M059J (cell line): ENCODE measurements at regions not wholly inside any gene's neighbourhood (a gene's known extent, or its start where the extent isn't known, plus 50 kb on each side); places are given as distances from the start of the nearest gene placed in this dataset.
"Not testable (repeated sequence)": the region's sequence is repeated elsewhere in the genome, so short reads cannot be mapped to it uniquely, and the experiment has no call there.

Experiments
- DNase-seq: peaks from one replicate; pipeline ENCODE4 v3.0.0-alpha.2; 2012; ENCODE audit warnings: low read depth

- DNase-seq = no peak
These were observed 179.3 kb downstream of the ZC3H11B start for GRCh38 chr1:219433496-219434131.

- DNase-seq = no peak
These were observed 179.9 kb downstream of the ZC3H11B start for GRCh38 chr1:219433001-219433400.

GRCh38 chr1:219432191-219432606 is 180.7 kb downstream of the ZC3H11B start:
- peak; percentile 68 for DNase-seq

DNA sequence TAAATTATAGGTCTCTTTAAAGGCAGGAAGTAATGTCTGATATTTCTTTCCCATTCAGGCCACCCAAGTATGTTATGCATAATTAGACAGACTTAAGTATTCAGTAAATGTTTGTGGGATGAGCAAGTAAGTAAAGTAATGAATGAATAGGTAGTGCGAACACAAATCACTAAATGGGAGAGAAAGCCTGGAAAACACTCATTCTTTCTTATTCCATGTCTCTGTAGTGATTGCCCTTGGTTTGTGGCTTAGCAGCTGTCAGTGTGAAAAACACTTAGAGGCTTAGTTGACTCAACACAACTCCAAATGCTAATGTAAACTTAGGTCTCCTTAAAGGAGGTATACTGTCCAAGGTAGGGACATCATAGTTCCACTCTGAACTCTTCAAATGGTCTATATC is 182.5 kb downstream of the ZC3H11B start:
- DNase-seq = peak; percentile 69

DNA sequence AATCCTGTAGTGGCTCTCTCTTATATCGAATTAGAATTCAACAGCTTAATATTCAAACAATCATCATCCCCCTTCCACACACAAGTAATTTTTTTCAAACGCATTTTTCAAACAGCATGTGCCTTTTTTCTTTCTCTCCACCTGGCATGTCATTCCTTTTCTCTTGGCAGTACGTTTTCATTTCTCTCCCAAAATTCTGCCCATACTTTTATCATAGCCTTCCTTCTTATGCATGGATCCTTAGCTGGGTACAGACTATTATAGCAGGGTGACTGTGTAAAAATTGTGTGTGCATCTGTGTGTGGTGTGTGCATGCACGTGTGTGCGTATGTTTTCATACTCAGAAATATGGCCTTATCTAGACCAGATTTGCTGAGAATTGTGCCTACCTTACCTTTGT is 184.3 kb downstream of the ZC3H11B start:
- no peak for DNase-seq

- DNase-seq = no peak
These were observed 184.9 kb downstream of the ZC3H11B start for GRCh38 chr1:219427989-219428388.

- no peak for DNase-seq
These were observed 185.5 kb downstream of the ZC3H11B start for GRCh38 chr1:219427403-219427802.

- DNase-seq = peak; percentile 34
These were observed 189.9 kb downstream of the ZC3H11B start for GRCh38 chr1:219422811-219423598.

DNA sequence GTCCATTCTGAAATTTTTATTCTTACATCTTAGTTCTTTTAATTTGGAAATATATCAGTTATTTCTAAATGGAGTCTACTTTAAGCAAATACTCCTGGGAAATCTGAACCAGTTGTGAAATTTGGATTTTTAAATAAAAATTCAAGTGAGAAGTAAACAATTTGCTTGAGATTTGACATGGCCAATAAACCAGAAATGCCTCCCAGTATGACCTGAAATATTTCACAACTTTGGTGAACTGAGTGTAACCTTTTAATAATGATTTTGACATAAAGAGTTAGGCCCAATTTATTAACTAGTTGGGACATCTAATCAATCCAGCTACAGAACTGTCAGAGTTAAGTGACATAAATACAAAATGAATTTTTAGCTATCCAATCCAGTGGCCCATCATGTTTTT is 192.0 kb downstream of the ZC3H11B start:
- DNase-seq = no peak

- no peak for DNase-seq
These were observed 193.0 kb downstream of the ZC3H11B start for GRCh38 chr1:219419860-219420259.

- no peak for DNase-seq
These were observed 193.8 kb downstream of the ZC3H11B start for GRCh38 chr1:219419065-219419464.

DNA sequence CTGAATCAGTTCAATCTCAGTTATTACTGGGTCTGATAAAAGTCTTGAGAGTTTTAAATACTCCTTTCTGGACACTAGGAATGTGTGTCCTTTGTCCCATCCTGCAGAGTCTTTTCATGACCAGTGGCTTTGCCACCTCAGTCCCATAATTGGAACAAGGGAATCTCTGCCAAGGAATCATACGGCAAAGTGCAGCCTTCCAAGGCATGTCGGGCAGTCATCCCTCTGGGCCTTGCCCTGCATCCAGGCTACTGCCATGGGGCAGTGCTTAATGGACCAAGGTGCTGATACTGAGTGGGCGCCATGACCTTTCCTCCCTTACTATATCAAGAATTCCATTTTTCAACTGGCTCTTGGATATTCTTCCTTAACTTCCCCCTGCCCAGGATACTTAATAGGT is 195.3 kb downstream of the ZC3H11B start:
- DNase-seq = no peak

DNA sequence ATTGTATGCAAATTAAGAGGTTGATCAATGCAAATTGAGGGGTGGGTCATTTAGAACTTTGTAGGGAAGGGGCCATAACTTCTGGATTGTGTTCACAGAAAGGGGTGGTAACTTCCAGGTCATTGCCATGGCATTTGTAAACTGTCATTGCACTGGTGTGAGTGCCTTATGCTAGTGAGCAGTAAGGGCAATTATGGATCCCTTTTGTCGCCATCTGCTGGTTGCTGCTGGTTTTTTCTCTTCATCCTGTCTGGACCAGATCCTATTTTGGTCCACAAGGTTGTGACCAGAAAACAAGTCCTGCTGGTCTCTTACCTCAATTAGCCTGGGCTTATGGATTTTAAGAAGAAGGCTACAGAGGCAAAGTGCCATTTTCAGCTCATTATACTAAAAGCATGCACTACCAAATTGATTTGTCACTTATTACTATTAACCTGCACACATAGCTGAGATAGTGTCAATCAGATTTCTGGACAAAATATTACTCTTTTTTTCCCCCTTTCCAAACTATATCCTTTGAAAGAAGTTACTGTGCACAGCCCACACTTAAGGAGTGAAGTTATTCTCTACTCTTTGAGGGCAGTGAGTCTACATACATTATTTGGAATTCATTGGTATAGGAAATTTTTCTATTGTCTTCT is 196.2 kb downstream of the ZC3H11B start:
- peak; percentile 53 for DNase-seq

DNA sequence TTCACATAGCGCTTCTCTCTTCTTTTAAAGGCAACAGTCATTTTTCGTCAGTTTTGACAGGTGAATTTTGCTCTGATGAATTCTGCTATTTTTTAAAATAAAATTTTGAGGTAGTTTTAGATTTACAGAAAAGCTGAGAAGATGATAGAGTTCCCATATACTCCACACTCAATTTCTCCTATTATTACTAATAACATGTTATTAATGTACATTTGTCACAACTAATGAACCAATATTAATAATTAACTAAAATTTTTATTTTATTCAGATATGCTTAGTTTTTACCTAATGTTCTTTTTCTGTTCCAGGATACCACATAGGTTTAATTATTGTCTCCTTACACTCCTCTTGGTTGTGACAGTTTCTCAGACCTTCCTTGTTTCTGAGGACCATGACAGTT is 197.0 kb downstream of the ZC3H11B start:
- DNase-seq = no peak

DNA sequence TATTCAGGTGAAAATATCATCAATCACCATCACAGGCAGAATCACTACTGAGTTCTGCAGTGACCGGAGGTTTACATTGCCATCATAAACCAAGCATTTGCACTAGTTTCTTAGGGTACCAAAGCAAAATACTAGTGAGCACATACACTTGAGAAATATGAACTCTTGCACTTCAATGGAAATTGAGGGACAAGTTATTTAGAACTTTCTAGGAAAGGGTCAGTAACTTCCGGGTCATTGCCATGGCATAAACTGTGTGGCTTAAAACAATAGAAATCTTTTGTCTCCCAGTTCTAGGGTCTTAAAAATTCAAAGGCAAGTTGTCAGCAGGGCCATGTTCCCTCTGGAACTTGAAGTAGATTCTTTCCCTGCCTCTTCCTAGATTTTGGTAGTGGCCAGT is 197.5 kb downstream of the ZC3H11B start:
- no peak for DNase-seq

- no peak for DNase-seq
These were observed 198.7 kb downstream of the ZC3H11B start for GRCh38 chr1:219414250-219414649.

DNA sequence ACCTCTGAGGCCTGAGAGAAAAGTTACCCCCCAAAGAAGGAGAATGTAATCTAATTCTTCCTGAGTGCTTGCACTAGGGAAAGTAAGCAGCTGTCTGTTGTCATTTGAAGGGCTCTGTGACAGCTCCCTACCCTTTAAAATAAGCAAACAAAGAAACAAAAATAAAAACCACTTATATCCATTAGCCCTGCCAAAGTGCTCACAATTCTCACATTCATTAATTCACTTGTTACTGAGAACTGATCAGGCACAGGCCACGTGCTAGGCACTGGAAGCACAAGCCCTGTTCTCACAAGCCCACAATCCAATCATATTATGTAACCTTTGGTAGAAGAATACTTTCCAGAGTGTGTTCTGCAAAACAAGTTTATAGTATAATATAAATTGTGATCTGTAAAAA is 199.4 kb downstream of the ZC3H11B start:
- no peak for DNase-seq

DNA sequence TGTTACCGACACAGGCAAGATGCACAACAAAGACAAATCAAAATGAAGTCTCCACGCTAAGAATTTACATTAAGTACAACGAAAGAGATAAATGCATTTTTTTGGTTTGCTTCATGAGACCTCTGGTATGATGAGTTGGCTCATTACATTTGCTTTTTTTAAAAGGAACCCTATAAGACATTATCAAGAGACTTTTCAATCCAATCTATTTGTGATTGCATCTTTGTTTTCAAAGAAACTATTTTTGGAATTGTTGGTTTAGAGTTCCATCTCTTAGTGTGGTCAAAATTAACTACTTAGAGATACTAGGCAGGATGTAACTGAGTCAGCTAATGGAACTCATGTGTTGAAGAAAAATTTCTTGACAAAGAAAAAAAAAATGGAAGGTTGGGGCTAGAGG is 200.1 kb downstream of the ZC3H11B start:
- DNase-seq = peak; percentile 6

DNA sequence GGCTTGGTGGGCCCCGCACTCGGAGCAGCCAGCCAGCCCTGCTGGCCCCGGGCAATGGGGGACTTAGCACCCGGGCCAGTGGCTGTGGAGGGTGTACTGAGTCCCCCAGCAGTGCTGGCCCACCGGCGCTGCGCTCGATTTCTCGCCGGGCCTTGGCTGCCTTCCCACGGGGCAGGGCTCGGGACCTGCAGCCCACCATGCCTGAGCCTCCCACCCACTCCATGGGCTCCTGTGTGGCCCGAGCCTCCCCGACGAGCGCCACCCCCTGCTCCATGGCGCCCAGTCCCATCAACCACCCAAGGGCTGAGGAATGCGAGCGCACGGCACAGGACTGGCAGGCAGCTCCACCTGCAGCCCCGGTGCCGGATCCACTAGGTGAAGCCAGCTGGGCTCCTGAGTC is 202.2 kb downstream of the ZC3H11B start:
- not testable (repeated sequence) for DNase-seq

DNA sequence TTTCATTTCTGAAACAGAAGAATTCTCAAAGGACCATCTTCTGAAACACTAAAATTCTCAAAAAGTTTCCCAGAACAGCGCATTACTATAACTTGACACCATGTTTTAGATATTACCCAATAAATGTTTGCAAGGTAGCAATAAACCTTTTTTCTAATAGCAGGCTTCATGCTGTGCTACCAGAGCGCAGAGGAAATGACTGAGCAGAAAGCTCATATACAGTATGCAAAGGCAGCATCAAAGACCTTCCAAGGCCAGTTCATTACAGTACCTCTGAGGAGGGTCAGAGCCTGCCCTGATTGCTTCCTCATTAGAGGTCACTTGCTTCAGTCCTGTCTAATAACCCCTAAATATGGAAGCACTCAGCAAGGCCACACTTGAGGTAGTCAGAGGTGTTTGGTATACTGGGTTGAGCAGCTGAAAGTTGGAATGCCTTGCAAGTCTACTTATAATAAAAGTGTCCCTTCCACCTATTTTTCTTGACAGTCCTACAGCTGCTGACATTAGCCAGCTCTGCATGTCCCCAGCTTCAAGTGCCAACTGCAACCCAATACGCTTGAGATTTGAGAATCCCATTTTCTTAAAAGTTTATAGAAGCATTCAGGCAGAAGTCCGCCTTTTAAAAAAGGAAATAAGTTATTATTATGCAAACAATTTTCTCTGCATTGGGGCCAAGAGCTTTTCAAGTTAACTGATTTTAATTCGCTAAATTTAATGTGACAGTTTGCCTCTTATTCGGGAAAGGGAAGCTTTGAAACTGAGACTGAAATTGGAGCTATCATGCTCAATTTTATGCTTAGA is 207.2 kb downstream of the ZC3H11B start:
- DNase-seq = no peak

DNA sequence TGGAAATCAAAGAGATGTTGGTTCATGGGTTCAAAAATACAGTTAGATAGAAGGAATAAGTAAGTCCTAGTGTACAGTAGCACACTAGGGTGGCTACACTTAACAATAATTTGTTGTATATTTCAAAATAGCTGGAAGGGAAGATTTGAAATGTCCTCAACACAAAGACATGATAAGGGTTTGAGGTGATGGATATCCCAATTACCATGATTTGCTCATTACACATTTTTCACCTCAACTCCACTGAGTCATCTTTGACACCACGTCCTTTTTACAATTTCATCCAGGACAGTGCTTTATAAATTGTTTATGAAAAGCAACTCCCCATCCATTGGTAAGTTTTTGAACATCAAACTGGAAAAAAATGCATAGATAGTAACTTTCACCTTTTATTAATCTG is 208.3 kb downstream of the ZC3H11B start:
- no peak for DNase-seq

DNA sequence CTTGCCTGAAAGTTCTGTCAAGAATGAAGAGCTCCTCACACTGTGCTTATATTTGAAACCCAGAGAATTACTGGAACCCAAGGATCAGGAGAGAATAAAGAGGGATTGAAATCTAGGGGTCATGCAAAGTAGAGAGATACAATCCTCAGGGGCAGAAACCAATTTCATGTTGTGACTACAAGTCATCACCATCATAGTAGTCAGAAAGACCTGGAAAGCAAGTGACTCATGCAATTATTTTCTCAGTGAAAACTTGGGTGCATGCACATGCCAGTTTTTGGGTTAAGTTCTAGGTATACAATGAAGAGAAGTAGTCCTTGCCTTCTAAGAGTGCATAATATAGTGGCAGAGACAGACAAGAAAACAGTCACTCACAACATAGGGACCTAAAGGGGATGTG is 210.0 kb downstream of the ZC3H11B start:
- peak; percentile 8 for DNase-seq
